Fibroblast of peridontal ligament (primary cell): ENCODE measurements at regions not wholly inside any gene's neighbourhood (a gene's known extent, or its start where the extent isn't known, plus 50 kb on each side); places are given as distances from the start of the nearest gene placed in this dataset.
"Not testable (repeated sequence)": the region's sequence is repeated elsewhere in the genome, so short reads cannot be mapped to it uniquely, and the experiment has no call there.

Experiments used
- DNase-seq: peaks from one replicate; pipeline ENCODE4 v3.0.0-alpha.2; 2010; ENCODE audit errors: extremely low read depth

DNA sequence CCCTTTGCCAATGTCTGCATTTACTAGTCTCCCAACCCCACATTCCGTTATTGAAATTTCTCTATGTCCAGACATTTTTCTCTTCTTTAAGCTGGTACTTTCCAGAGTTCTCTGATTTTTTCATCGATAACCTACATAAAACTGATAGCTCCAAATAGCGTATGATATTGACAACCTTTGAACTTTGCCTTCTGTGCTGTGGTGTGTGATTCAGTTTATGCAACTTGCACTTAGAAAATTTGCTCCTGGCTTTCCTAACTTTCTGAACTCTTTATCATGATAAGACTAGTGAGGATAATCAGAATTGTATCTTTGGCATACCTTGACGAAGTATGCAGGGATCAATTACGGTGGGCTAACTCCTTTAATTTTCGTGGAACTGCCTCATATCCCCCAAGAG, 1261.3 kb downstream of the SI start:
- DNase-seq, result no peak

DNA sequence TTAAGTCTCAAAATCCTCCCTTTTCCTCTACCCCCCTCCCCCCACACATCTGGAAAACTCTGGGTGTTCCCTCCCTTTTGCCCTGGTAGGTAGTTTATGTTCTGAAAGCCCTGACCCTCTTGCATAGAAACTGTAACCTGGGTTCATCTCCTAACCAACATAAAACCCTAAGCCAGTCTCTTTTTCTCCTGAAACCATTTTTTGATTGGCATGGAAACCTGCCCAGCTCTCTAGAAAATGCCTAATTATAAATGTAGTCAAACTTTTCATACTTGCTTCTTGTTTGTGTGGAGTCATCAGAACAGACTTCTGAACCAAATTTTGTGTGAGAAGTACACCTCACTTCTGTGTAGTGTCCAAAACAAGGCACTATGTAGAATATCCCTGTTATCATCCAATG, 1264.4 kb downstream of the SI start:
- DNase-seq, result no peak

DNA sequence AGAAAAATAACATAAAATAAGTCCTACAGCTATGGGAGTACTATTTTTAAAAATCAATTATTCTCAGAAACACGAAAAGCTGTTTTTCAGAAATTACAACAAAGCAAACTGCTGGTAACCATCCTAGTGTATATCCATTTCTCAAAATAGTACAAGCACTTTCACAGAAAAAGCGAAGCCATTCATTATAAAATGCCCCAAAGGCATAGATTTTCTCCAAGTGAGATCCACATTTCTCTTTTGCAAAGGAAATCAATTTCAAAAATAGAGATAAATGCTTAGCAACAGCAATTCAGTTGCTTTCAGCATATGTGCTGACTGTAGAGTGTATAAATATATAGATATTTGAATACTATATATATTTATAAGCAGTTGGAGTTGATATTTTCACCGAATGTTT, 1266.3 kb downstream of the SI start:
- no peak for DNase-seq

DNA sequence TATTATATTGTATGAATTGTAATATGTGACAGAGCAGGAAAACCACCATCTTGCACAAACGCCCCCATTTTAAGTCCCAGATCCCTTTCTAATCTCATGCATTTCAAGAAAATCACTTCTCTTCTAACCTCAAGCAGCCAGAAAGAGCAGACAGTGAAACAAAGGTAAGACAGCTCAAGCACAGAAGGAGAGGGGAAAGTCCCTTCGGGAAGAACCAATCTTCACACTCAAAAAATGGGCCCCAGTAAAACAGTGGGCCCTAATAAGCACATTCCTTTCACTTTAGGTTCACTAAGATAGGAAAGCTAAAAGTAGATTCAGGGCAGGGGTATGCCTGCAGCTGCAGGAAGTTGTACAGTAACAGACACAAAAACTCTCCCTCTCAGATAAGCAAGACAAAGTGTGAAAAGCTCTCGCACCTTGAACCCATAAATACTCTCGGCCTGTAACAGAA, 1268.7 kb downstream of the SI start:
- no peak for DNase-seq

DNA sequence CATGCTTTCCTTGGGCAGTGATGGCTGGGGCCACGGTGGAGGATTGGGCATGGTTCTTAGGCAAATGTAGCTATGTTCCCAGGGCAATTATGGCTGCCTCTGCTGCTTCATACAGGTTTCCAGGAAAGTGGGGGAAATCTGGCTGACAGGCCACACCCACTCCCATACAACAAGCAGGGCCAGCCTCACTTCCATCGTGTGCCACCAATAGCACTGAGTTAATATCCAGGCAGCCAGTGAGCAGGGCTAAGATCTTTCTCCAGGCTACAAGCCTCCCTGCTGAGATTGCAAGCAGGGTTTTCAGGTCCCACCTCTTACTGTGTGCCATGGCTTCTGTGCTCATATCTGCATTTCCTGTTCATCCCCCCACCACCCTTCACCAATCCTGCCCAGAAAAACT, 1291.9 kb downstream of the SI start:
- no peak for DNase-seq

DNA sequence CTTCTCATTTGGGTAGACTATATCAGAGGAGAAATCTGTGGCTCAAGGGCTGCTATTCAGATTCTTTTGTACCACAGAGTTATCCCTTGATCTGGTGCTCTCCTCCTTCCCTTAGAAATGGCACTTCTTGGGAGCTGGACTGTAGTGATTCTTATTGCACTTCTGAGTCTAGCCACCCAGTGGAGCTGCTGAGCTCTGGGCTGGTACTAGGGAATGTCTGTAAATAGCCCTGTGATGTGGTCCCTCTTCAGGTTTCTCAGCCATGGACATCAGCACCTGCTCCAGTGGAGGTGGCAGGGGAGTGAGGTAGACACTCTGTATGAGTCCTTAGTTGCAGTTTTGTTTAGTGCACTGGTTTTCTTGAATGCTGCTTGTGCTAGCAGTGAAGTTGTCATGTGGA, 1292.6 kb downstream of the SI start:
- DNase-seq, result no peak

DNA sequence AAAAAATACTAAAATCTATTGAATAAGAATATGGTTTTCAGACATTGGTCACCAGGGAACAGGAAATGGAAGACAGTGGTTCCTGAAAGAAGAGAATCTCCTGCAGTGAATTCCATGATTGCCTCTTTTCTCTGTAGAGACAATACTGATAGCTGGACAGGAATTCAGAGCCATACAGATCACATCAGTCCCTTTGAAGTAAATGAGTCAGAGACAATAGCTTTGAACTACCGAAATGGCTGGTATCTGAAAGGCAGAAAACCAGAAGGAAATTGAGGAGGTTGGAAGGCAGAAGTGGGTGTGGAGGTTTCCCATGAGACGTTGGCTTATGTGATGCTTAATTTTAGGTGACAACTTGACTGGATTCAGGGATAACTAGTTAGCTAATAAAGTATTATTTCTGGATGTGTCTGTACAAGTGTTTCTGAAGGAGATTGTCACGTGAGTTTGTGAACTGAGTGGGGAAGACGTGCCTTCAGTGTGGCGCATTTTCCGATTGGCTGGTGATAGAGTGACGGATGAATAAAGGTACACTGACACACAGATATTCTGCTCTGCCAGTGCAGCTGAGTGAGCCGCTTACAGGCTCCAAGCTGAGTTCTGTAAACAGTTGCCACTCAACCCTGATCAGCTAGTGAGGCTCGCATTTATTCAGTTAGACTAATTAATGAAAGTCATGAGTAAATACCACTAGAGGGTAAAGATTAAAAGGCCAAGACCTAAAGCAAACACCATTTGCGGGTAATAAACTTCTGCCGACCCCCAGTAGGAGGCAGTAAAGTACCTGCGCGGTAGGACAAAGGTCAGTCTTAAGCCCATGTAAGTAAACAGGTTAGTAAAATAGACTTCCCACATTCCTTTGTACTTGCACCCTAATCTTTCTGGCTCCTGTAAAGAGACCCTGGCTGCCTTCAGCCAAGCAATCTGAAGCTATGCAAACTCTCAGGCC, 1298.6 kb downstream of the SI start:
- no peak for DNase-seq

DNA sequence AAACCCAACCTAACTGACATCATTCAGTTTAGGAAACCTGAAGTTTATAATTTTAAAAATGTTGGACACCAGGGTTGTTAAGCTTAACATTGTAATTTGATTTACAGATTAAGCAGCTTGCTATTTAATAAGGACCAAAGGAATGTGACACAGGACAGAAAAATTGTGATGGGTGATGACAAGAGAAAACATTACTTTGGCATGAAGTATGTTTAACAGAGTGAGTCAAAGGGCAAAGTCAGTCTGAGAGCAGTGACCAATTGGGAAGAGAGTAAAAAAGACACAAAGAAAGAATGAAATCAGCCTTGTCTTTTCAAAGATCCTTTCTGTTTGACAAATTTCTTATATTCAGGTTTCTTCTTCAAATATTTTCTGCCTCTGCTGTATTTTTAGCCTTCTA, 1301.6 kb downstream of the SI start:
- no peak for DNase-seq

DNA sequence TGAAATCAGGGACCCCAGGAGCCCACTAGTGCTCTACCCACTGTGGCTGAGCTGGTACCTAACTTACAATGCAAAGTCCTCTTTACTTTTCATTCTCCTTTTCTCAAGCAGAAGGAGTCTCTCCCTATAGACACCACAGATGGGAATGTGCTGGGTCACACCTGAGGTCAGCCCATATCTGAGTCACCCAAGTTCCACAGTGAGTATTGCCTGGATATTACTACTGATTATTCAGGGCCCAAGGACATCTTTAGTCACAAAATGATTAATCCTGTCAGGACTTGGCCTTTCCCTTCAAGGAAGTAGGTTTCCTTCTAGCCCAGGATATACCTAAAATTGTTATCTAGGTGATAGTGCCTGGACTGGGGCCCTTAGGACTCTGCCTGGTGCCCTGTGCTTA, 1305.2 kb downstream of the SI start:
- DNase-seq, result no peak

DNA sequence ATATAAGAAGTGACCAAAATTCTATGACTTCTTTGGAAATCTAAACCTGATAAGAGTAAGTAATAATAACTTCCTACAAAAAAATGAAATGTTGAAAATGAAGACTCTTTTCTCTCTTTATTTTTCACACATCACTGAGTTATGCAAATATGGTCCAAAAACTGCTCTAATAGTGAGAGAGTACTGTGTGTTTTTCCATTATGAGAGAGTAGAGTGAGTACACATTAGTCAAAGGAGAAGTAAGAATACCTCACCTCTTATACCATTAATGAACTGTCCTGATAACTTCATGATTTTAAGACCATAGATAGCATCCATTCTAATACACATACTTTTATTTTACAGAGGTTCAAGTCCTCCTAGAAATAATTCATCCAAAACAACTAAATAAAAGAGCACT, 1310.2 kb downstream of the SI start:
- no peak for DNase-seq

DNA sequence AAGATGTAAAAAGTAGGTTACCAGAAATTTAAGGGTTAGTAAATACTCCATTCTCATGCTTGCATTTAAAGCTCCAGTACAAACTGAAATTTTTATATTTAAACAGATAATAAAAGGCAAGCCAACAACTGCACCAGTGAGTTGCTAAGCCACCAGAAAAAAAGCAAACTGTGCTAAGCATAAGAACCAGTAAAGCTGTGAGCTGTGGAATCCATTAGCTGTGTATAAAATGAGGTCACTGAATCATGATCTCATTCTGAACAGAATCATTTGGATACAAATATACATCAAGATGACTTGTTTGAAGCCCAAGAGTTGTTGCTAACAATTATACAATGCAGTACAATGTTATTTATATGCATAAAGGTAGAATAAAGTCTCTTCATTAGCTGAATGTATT, 1312.2 kb downstream of the SI start:
- no peak for DNase-seq

DNA sequence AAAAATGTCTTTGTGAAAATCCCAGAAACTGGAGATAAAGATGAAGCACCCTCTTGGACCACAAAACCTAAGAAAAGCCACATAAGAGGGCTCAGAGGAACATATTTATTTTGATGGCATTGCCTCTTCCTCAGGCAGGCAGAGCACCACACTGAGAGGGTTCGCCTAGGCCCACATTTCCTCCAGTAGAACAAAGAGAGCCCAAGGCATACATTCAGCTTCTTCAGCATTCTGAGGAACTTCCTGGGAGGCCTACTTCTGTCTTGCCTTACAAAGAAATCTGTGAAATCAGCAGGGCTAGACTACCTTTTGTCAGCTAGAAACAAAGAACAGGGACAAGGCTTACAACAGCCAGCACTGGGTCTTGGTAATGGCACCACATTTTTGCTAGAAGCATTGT, 1325.3 kb downstream of the SI start:
- no peak for DNase-seq

DNA sequence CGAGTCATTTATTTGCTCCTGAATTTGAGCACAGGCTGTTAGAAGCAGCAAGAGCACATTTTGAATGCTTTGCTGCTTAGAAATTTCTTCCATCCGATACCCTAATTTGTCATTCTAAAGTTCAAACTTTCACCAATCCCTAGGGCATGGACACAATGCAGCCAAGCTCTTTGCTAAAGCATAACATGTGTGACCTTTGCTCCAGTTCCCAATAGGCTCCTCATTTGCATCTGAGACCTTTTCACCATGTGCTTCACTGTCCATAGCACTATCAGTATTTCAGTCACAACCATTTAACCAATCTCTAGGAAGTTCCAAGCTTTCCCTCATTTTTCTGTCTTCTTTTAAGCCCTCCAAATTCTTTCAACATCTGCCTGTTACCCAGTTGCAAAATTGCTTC, 1333.1 kb downstream of the SI start:
- DNase-seq, result no peak

DNA sequence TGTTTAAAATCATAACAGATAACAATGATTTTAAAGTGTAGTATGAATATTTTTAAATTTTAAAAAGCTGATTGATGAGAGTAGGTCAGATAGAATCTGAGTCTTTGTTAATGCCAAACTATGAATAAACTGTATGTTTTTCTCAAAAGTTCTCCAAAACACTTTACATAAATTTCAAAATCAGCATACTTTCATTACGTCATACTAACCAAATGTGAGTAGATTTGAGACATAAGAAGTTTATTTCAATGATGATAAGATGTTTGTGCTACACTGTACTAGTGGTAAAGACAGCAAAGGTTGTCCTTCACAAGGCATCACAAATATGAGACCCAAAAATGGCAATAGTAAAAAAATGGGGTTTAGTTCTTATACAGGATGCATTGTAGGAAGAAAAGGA, 1342.9 kb downstream of the SI start:
- no peak for DNase-seq

DNA sequence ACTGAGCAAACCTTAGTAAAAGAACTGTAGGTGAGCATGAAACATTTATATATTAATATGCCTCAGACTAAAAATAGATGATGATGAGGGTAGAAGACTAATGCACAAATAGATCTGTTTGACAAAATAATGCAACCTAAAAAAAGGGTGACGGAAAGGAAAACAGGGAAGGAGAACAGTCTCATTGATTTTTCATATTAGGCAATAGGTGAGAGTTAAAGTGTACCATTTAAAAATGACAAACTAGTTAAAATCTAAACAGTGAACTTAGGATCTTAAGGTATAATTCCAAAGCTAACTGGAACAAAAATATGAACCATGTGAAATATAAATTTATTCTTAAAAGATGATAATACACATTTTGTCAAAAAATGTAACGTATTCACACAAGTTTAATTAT, 1347.6 kb downstream of the SI start:
- DNase-seq, result no peak

DNA sequence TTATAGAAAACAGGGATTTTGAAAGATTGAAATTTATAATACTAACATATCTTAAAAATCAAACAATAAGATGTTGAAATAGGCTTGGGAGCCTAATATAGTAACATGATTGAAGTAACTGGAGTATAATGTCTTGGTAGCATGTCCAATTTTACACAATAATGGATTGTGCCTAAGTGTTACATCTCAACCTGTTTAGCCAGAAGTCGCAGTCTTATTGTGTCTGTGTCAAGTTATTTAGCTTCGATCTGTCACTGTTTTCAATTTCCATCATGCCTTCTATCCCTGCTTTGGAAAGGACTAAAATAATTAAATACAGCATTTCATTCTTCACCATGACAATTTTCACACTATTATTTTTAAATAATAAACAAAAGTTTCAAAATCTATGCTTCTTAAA, 1352.2 kb downstream of the SI start:
- no peak for DNase-seq

DNA sequence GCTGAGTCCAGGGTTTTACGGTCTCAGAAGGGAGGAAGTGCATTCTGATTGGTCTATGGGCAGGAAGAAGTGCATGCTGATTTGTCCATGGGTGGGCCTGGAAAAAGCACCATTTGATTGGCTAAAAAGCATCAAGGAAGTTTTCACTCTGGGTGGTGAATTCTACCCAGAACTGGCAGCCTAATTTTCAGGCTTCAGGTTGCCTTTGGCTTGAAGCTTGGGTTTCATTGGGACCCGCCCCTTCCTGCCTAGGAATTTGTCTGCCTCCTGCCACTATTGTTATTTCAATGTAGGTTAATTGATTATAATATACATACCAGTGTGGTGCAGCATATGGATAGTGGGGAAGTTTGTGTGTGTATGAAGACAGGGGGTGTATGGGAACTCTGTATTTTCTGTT, 1355.9 kb downstream of the SI start:
- DNase-seq, result no peak

DNA sequence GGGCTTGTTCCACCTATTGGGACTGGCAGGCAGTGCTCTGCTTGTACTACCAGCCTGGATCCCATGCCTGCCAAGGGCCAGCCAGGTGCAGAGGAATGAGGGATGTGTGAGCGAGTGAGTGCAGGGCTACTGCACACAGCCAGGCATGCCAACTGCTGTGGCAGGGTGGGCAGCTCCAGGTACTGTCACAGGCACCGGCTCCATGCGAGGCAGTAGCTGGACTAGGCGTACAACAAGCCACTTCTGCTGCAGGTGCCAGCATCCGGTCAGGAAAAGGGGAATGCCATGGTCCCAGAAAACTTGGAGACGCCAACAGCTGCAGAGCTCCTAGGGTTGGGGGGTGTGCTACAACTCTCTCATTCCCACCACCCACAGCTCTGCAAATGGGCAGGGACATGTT, 1356.7 kb downstream of the SI start:
- no peak for DNase-seq

DNA sequence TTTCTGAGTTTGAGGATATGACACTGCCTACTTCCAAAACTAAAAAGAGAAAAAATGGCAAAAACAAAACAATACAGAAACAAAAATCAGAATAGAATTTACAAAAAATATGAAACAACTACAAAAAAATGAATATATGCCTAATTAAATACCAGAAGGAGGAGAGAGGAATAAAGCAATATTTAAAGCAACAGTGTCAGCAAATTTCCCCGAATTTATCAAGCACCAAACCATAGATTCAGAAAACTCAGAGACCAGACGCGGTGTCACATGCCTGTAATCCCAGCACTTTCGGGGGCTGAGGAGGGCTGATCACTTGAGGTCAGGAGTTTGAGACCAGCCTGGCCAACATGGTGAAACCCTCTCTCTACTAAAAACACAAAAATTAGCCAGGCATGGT, 1360.9 kb downstream of the SI start:
- no peak for DNase-seq

DNA sequence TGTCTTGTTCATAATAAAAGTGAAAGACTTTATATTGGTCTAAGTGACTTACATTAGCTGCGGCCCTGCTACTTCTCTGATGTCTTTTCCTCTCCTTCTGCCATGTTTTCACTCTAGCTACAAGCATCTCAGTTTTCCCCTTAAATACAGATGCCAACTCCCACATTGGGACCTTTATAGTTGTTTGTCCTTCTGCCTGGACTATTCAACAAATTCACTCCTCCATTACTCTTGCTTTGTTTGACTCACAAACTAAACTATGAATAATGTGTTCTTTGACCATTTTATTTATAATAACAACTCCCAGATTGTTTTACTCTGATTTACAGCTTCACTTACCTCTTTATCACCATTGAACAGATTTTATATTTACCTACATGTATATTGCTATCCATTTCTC, 1369.9 kb downstream of the SI start:
- DNase-seq, result no peak

DNA sequence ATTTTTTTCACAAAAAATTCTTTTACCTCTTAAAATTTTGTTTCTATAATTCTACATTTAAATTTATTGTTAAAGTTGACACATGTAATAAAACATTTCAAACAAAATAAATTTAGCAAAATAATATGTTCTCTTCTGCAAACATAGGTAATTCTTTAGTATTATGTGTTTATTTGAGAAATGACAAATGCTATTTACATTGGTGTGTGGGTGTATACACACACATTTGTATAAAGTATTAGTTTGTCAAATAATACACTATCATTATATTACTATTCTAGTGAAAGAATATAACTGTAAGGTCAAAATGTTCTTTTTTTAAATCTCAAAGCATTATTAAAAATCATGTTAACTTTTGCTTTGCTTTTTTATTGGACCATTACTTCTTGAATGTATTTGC, 1370.6 kb downstream of the SI start:
- DNase-seq, result no peak

DNA sequence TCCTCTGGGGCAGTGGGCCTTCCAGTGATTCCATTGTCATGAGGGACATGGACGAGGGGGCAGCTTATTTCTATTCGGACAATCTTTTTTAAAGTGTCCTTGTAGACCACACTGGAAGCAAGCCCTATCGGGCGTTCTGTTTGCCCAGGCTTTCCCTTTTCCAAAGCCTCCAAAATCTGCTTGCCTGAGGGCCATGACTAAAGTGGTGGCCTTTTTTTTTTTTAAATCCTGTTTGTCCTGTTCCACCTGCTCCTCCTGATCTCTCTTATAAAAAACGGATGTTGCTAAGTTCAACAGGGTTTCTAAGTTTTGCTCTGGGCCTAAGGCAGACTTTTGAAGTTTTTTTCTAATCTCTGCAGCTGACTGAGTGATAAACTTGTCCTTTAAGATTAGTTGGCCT, 1380.1 kb downstream of the SI start:
- not testable (repeated sequence) for DNase-seq

DNA sequence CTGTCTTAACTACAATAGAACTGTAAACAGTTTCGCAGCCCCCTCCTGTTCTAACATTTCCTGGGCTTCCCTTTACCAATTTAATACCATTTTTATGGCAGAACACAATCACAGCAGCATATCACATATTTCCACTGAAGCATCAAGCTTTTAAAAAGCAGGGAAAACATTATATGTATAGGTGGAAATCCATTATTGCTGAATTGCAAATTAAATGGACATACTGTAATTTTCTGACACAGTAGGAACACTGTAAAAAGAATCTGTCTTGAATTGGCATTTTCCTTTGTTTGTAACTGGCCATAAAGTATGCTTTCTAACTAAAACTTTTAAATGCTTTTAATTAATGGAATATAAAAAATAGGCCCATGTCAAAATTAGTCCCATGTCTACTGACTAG, 1385.8 kb downstream of the SI start:
- no peak for DNase-seq

DNA sequence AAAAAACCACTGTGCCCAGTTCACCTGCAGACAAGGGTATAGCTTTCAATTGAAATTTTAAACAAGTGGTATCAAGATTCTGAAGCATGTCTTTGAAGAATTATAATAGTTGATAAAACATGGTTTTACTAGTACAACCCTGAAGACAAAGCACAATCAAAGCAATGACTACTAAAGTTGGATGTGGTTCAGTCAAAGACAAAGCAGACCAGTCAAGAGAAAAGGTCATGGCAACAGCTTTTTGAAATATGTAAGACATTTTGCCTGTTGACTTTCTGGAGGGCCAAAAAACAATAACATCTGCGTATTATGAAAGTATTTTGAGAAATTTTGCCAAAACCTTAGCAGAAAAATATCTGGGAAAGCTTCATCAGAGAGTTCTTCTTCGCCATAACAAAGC, 1393.6 kb downstream of the SI start:
- DNase-seq, result no peak
